ENCODE measurements at regions not wholly inside any gene's neighbourhood (a gene's known extent, or its start where the extent isn't known, plus 50 kb on each side); places are given as distances from the start of the nearest gene placed in this dataset.

DNA sequence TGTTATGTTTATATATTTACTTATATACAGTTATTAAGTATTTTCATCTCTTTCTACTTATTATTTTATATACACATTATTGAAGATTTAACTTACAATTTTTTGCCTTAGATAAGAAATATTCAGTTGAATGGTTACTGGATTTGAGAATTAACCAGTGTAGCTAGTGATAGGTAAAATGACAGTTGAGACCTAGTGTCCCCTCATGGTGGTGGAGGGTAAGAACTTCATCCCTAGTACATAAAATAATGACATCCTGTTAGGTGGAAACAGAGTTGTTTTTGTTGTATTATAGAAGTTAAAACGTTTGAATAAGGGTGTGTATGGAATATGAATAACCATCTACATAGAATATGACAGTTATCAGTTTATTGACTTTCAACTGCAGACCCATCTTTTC, 1152.4 kb upstream of the ALCAM start:
- TF ChIP-seq FOXK2 (IDR thresholded peaks at IDR 0.05) (no peak), BHLHE40 (IDR thresholded peaks at IDR 0.05; ENCODE audit: borderline replicate concordance) (no peak), NFRKB (IDR thresholded peaks at IDR 0.05) (no peak), HDGF (IDR thresholded peaks at IDR 0.05; ENCODE audit: borderline replicate concordance) (no peak), SUZ12 (IDR thresholded peaks at IDR 0.05) (no peak), FOXA1 (IDR thresholded peaks at IDR 0.05) (no peak), LEF1 (IDR thresholded peaks at IDR 0.05; ENCODE audit: borderline replicate concordance) (no peak), TARDBP (IDR thresholded peaks at IDR 0.05) (no peak), ELF4 (IDR thresholded peaks at IDR 0.05) (no peak), L3MBTL2 (conservative IDR thresholded peaks at IDR 0.05) (no peak), SP1 (IDR thresholded peaks at IDR 0.05) (no peak), FOXM1 (IDR thresholded peaks at IDR 0.05; ENCODE audit: borderline replicate concordance) (no peak)

All from HEK293T (cell line).